Trophoblast cell (in vitro differentiated cells and primary cell): ENCODE measurements at regions not wholly inside any gene's neighbourhood (a gene's known extent, or its start where the extent isn't known, plus 50 kb on each side); places are given as distances from the start of the nearest gene placed in this dataset.

Source experiments
- DNase-seq, 2 donors: peaks; one replicate each; pipeline ENCODE4 v3.0.0-alpha.2; 2016
- H2AFZ ChIP-seq: 2 replicates; pipeline ENCODE4 v1.6.1; 2013; ENCODE audit warnings: low read length, moderate library complexity, mild to moderate bottlenecking; ENCODE audit not compliant: insufficient read depth, poor library complexity
- H2AK5ac ChIP-seq: 2 replicates; pipeline ENCODE4 v1.6.1; 2013; ENCODE audit warnings: mild to moderate bottlenecking, low read length
- H2BK120ac ChIP-seq: 2 replicates; pipeline ENCODE4 v1.6.1; 2013; ENCODE audit warnings: low read length, mild to moderate bottlenecking, moderate library complexity; ENCODE audit not compliant: insufficient read depth, poor library complexity
- H2BK12ac ChIP-seq: 2 replicates; pipeline ENCODE4 v1.6.1; 2013; ENCODE audit warnings: mild to moderate bottlenecking, low read length, moderate library complexity
- H2BK5ac ChIP-seq: 2 replicates; pipeline ENCODE4 v1.6.1; 2013; ENCODE audit warnings: low read length, low read depth, moderate library complexity, mild to moderate bottlenecking; ENCODE audit not compliant: poor library complexity
- H3K14ac ChIP-seq: 2 replicates; pipeline ENCODE4 v1.6.1; 2013; ENCODE audit warnings: mild to moderate bottlenecking, low read length
- H3K18ac ChIP-seq: 2 replicates; pipeline ENCODE4 v1.6.1; 2013; ENCODE audit warnings: mild to moderate bottlenecking, low read length
- H3K23ac ChIP-seq: 2 replicates; pipeline ENCODE4 v1.6.1; 2013; ENCODE audit warnings: low read length
- H3K27ac ChIP-seq: 2 replicates; pipeline ENCODE4 v1.5.1; 2013; ENCODE audit warnings: low read depth, mild to moderate bottlenecking, inconsistent platforms, low read length, moderate library complexity
- H3K27me3 ChIP-seq: 2 replicates; pipeline ENCODE4 v1.6.1; 2013; ENCODE audit warnings: inconsistent platforms, mild to moderate bottlenecking, low read length, moderate library complexity; ENCODE audit not compliant: insufficient read depth
- H3K36me3 ChIP-seq, 2 experiments: 1 replicate in 1 of 2; 2 replicates in 1 of 2; pipeline ENCODE4 v1.6.1; 2013; ENCODE audit warnings: low read length in 2 of 2, mild to moderate bottlenecking in 2 of 2, moderate library complexity in 1 of 2; ENCODE audit not compliant: insufficient read depth in 2 of 2, control insufficient read depth in 1 of 2
- H3K4ac ChIP-seq: 2 replicates; pipeline ENCODE4 v1.6.1; 2013; ENCODE audit warnings: low read depth, mild to moderate bottlenecking, low read length, moderate library complexity
- H3K4me1 ChIP-seq, 2 experiments: 1 replicate in 1 of 2; 2 replicates in 1 of 2; pipeline ENCODE4 v1.6.1; 2013; ENCODE audit warnings: low read length in 2 of 2, mild to moderate bottlenecking in 2 of 2, moderate library complexity in 1 of 2; ENCODE audit not compliant: insufficient read depth in 2 of 2, control insufficient read depth in 1 of 2
- H3K4me2 ChIP-seq: 2 replicates; pipeline ENCODE4 v1.6.1; 2013; ENCODE audit warnings: inconsistent platforms, mild to moderate bottlenecking, low read length, moderate library complexity
- H3K4me3 ChIP-seq: 2 replicates; pipeline ENCODE4 v1.5.1; 2013; ENCODE audit warnings: mild to moderate bottlenecking, low read depth, low read length, inconsistent platforms
- H3K79me1 ChIP-seq: one replicate; pipeline ENCODE4 v1.6.1; 2013; ENCODE audit warnings: low read length
- H3K79me2 ChIP-seq: 2 replicates; pipeline ENCODE4 v1.6.1; 2013; ENCODE audit warnings: low read length, mild to moderate bottlenecking; ENCODE audit not compliant: control insufficient read depth, insufficient read depth, poor library complexity
- H3K9ac ChIP-seq: 2 replicates; pipeline ENCODE4 v1.6.1; 2013; ENCODE audit warnings: mild to moderate bottlenecking, low read length
- H3K9me3 ChIP-seq: 2 replicates; pipeline ENCODE4 v1.6.1; 2013; ENCODE audit warnings: low read depth, mild to moderate bottlenecking, control low read depth, inconsistent platforms, low read length; ENCODE audit not compliant: insufficient read depth
- H4K12ac ChIP-seq: 2 replicates; pipeline ENCODE4 v1.6.1; 2013; ENCODE audit warnings: low read depth, mild to moderate bottlenecking, low read length, moderate library complexity
- H4K8ac ChIP-seq: 2 replicates; pipeline ENCODE4 v1.6.1; 2013; ENCODE audit warnings: low read depth, mild to moderate bottlenecking, low read length, moderate library complexity
- H4K91ac ChIP-seq: one replicate; pipeline ENCODE4 v1.6.1; 2013; ENCODE audit warnings: low read depth, mild to moderate bottlenecking, low read length, moderate library complexity
- WGBS: extraction: QIAGEN DNeasy Blood & Tissue Kit; methylation state at CpG from one replicate; pipeline ENCODE4 v1.1.7; 2013; ENCODE audit warnings: missing lambda C conversion rate; ENCODE audit not compliant: insufficient read length, insufficient coverage; ENCODE audit errors: extremely low coverage; 5-methylcytosine and 5-hydroxymethylcytosine counted together

- Histone ChIP-seq H3K4me2 (no peak overlapping the region), H3K79me2 (no peaks in the 10 kb centered on the region), H4K91ac (no peak overlapping the region), H3K4me3 (no peak overlapping the region), H2AK5ac (no peak overlapping the region), H3K18ac (no peak overlapping the region), H2BK120ac (no peak overlapping the region), H3K9ac (no peak overlapping the region), H3K27ac (no peak overlapping the region), H3K14ac (no peak overlapping the region), H3K27me3 (no peaks in the 10 kb centered on the region), H3K23ac (no peak overlapping the region), H3K4ac (no peak overlapping the region), H3K9me3 (no peaks in the 10 kb centered on the region), H3K4me1 (no peaks in the 10 kb centered on the region), H2BK5ac (no peak overlapping the region), H4K12ac (no peak overlapping the region), H2AFZ (no peak overlapping the region), H3K79me1 (no peaks in the 10 kb centered on the region), H2BK12ac (no peak overlapping the region), H3K36me3 (no peaks in the 10 kb centered on the region), H4K8ac (no peak overlapping the region)
- no peak for DNase-seq
- WGBS = no CpG with 5 or more reads among the region's 1 CpG
Measured at GRCh38 chr4:138500869-138501268, 258.7 kb upstream of the SLC7A11 start.

- Histone ChIP-seq H3K4me3 (no peak overlapping the region), H3K4ac (no peak overlapping the region), H4K12ac (no peak overlapping the region), H3K23ac (no peak overlapping the region), H3K4me2 (no peak overlapping the region), H2AK5ac (no peak overlapping the region), H3K27me3 (no peaks in the 10 kb centered on the region), H3K79me2 (no peaks in the 10 kb centered on the region), H3K18ac (no peak overlapping the region), H3K27ac (no peak overlapping the region), H4K91ac (no peak overlapping the region), H2BK120ac (no peak overlapping the region), H3K9me3 (no peaks in the 10 kb centered on the region), H4K8ac (no peak overlapping the region), H2AFZ (no peak overlapping the region), H3K4me1 (no peaks in the 10 kb centered on the region), H3K9ac (no peak overlapping the region), H2BK5ac (no peak overlapping the region), H3K14ac (no peak overlapping the region), H2BK12ac (no peak overlapping the region), H3K79me1 (no peaks in the 10 kb centered on the region), H3K36me3 (no peaks in the 10 kb centered on the region)
- DNase-seq = no peak
- WGBS = no CpG with 5 or more reads among the region's 2 CpGs
Measured at GRCh38 chr4:138499627-138500026, 257.5 kb upstream of the SLC7A11 start.

DNA sequence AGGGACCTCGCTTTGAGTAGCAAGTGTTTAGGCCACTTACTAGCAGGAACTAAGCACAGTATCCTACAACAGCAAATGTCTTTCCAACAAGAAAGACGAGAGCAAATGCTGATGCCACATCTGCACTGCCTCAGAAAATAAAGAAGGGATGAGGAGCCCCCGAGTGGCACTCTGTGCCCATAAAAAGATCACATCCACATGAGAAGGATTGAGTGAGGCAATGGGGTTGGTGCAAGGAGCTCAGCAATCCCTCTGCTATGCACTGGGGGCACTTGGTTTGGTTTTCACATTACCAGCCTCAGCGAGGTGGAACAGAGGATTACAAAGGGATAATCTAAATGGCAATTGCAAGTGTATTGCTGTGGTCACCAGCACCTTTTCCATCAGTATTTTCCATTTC lies 252.8 kb upstream of the SLC7A11 start:
- H3K14ac ChIP-seq = no peak overlapping the region
- H3K4me1 ChIP-seq = no peaks in the 10 kb centered on the region
- DNase-seq = no peak
- no peak overlapping the region for H3K18ac ChIP-seq
- no CpG with 5 or more reads among the region's 4 CpGs for WGBS
- H3K9ac ChIP-seq = no peak overlapping the region
- H3K27ac ChIP-seq = no peak overlapping the region
- H2BK120ac ChIP-seq = no peak overlapping the region
- no peak overlapping the region for H2BK5ac ChIP-seq
- no peak overlapping the region for H2AK5ac ChIP-seq
- no peak overlapping the region for H3K23ac ChIP-seq
- no peak overlapping the region for H4K12ac ChIP-seq
- H3K4me3 ChIP-seq = no peak overlapping the region
- H3K27me3 ChIP-seq = no peaks in the 10 kb centered on the region
- H3K79me1 ChIP-seq = no peaks in the 10 kb centered on the region
- H2AFZ ChIP-seq = no peak overlapping the region
- H2BK12ac ChIP-seq = no peak overlapping the region
- no peaks in the 10 kb centered on the region for H3K79me2 ChIP-seq
- H3K4me2 ChIP-seq = no peak overlapping the region
- H4K91ac ChIP-seq = no peak overlapping the region
- no peaks in the 10 kb centered on the region for H3K9me3 ChIP-seq
- no peak overlapping the region for H4K8ac ChIP-seq
- H3K4ac ChIP-seq = no peak overlapping the region
- H3K36me3 ChIP-seq = no peaks in the 10 kb centered on the region

- no peak overlapping the region for H2BK120ac ChIP-seq
- no peaks in the 10 kb centered on the region for H3K4me1 ChIP-seq
- no peak overlapping the region for H3K9ac ChIP-seq
- no peak overlapping the region for H4K12ac ChIP-seq
- no peaks in the 10 kb centered on the region for H3K79me2 ChIP-seq
- H3K4ac ChIP-seq = no peak overlapping the region
- no peak overlapping the region for H2BK12ac ChIP-seq
- H2BK5ac ChIP-seq = no peak overlapping the region
- no peak overlapping the region for H3K4me3 ChIP-seq
- H3K36me3 ChIP-seq = no peaks in the 10 kb centered on the region
- no peak overlapping the region for H3K4me2 ChIP-seq
- no peak overlapping the region for H2AFZ ChIP-seq
- WGBS = no CpG with 5 or more reads among the region's 2 CpGs
- H4K91ac ChIP-seq = no peak overlapping the region
- H2AK5ac ChIP-seq = no peak overlapping the region
- no peak overlapping the region for H4K8ac ChIP-seq
- no peaks in the 10 kb centered on the region for H3K79me1 ChIP-seq
- no peaks in the 10 kb centered on the region for H3K9me3 ChIP-seq
- DNase-seq = no peak
- no peak overlapping the region for H3K18ac ChIP-seq
- H3K27ac ChIP-seq = no peak overlapping the region
- no peaks in the 10 kb centered on the region for H3K27me3 ChIP-seq
- H3K14ac ChIP-seq = no peak overlapping the region
- no peak overlapping the region for H3K23ac ChIP-seq
Measured at GRCh38 chr4:138494116-138494515, 252.0 kb upstream of the SLC7A11 start.
